ENCODE measurements at regions not wholly inside any gene's neighbourhood (a gene's known extent, or its start where the extent isn't known, plus 50 kb on each side); places are given as distances from the start of the nearest gene placed in this dataset.

GRCh38 chr9:108272349-108272899, 583.4 kb downstream of the ACTL7B start:
- intact Hi-C loops (cut with DNase I): loop anchor here in 1 of 2 donors (5.0 kb wide), 1 partner anchor 785 kb away; the partner anchor contains the start of gene KLF4
- Histone ChIP-seq H3K27ac (ENCODE audit: low read depth in 1 of 2, low read length in 2 of 2) (no peak overlapping the region), H3K4me3 (ENCODE audit: low read length in 2 of 2) (no peak overlapping the region), H3K36me3 (ENCODE audit: control insufficient read depth in 1 of 2, insufficient read depth in 2 of 2, low read length in 1 of 2) (no peaks in the 10 kb centered on the region), H3K9me3 (ENCODE audit: control insufficient read depth, low read length) (no peaks in the 10 kb centered on the region), H3K27me3 (ENCODE audit: control insufficient read depth in 1 of 2, insufficient read depth in 2 of 2, low read length in 1 of 2) (no peaks in the 10 kb centered on the region), H3K4me1 (ENCODE audit: control insufficient read depth in 1 of 2, insufficient read depth in 2 of 2, low read length in 2 of 2) (no peaks in the 10 kb centered on the region)
- WGBS, 2 donors: 65 to 71% methylated on average over 7 of the region's 7 CpGs
- peak; percentile 82 for ATAC-seq (ENCODE audit: low FRiP score)
- peak in 1 of 2 donors; percentile 65 for DNase-seq

GRCh38 chr9:108271646-108272348, 584.0 kb downstream of the ACTL7B start:
- Histone ChIP-seq H3K27ac (ENCODE audit: low read depth in 1 of 2, low read length in 2 of 2) (no peak overlapping the region), H3K27me3 (ENCODE audit: control insufficient read depth in 1 of 2, insufficient read depth in 2 of 2, low read length in 1 of 2) (no peaks in the 10 kb centered on the region), H3K36me3 (ENCODE audit: control insufficient read depth in 1 of 2, insufficient read depth in 2 of 2, low read length in 1 of 2) (no peaks in the 10 kb centered on the region), H3K9me3 (ENCODE audit: control insufficient read depth, low read length) (no peaks in the 10 kb centered on the region), H3K4me1 (ENCODE audit: control insufficient read depth in 1 of 2, insufficient read depth in 2 of 2, low read length in 2 of 2) (no peaks in the 10 kb centered on the region), H3K4me3 (ENCODE audit: low read length in 2 of 2) (no peak overlapping the region)
- intact Hi-C loops (cut with DNase I): loop anchor here in 1 of 2 donors (5.0 kb wide), 1 partner anchor 784 kb away; the partner anchor contains the start of gene KLF4
- ATAC-seq (ENCODE audit: low FRiP score): peak; percentile 46
- DNase-seq: no peak
- WGBS, 2 donors: 72 to 76% methylated on average over 5 of the region's 5 CpGs

- no peaks in the 10 kb centered on the region for H3K9me3 ChIP-seq (ENCODE audit: control insufficient read depth, low read length)
- no peaks in the 10 kb centered on the region for H3K4me1 ChIP-seq (ENCODE audit: control insufficient read depth in 1 of 2, insufficient read depth in 2 of 2, low read length in 2 of 2)
- intact Hi-C loops (cut with DNase I): loop anchor here in 1 of 2 donors (5.0 kb wide), 1 partner anchor 784 kb away; the partner anchor contains the start of gene KLF4
- WGBS, 2 donors: 94% methylated on average over 7 of the region's 7 CpGs
- H3K27ac ChIP-seq (ENCODE audit: low read depth in 1 of 2, low read length in 2 of 2): no peak overlapping the region
- no peaks in the 10 kb centered on the region for H3K27me3 ChIP-seq (ENCODE audit: control insufficient read depth in 1 of 2, insufficient read depth in 2 of 2, low read length in 1 of 2)
- H3K4me3 ChIP-seq (ENCODE audit: low read length in 2 of 2): no peak overlapping the region
- H3K36me3 ChIP-seq (ENCODE audit: control insufficient read depth in 1 of 2, insufficient read depth in 2 of 2, low read length in 1 of 2): no peaks in the 10 kb centered on the region
- ATAC-seq (ENCODE audit: low FRiP score) (no peak), DNase-seq (no peak)
Observed at GRCh38 chr9:108271236-108271635, 584.5 kb downstream of the ACTL7B start.

GRCh38 chr9:108270561-108270960, 585.2 kb downstream of the ACTL7B start:
- ATAC-seq (ENCODE audit: low FRiP score): no peak
- 98% methylated on average over 3 of the region's 3 CpGs for WGBS, 2 donors

GRCh38 chr9:108270051-108270450, 585.7 kb downstream of the ACTL7B start:
- Histone ChIP-seq H3K27ac (ENCODE audit: low read depth in 1 of 2, low read length in 2 of 2) (no peak overlapping the region), H3K9me3 (ENCODE audit: control insufficient read depth, low read length) (no peaks in the 10 kb centered on the region), H3K4me3 (ENCODE audit: low read length in 2 of 2) (no peak overlapping the region), H3K4me1 (ENCODE audit: control insufficient read depth in 1 of 2, insufficient read depth in 2 of 2, low read length in 2 of 2) (no peaks in the 10 kb centered on the region), H3K27me3 (ENCODE audit: control insufficient read depth in 1 of 2, insufficient read depth in 2 of 2, low read length in 1 of 2) (no peaks in the 10 kb centered on the region), H3K36me3 (ENCODE audit: control insufficient read depth in 1 of 2, insufficient read depth in 2 of 2, low read length in 1 of 2) (no peaks in the 10 kb centered on the region)
- intact Hi-C loops (cut with DNase I): loop anchor here in 1 of 2 donors (5.0 kb wide), 1 partner anchor 783 kb away; the partner anchor contains the start of gene KLF4
- DNase-seq: no peak
- 68 to 74% methylated on average over 1 of the region's 1 CpG for WGBS, 2 donors
- ATAC-seq (ENCODE audit: low FRiP score): no peak

More at GRCh38 chr9:108270561-108270960, 585.2 kb downstream of the ACTL7B start:
- H3K27me3 ChIP-seq (ENCODE audit: control insufficient read depth in 1 of 2, insufficient read depth in 2 of 2, low read length in 1 of 2): no peaks in the 10 kb centered on the region
- H3K4me3 ChIP-seq (ENCODE audit: low read length in 2 of 2): no peak overlapping the region
- DNase-seq: no peak
- no peaks in the 10 kb centered on the region for H3K36me3 ChIP-seq (ENCODE audit: control insufficient read depth in 1 of 2, insufficient read depth in 2 of 2, low read length in 1 of 2)
- no peaks in the 10 kb centered on the region for H3K4me1 ChIP-seq (ENCODE audit: control insufficient read depth in 1 of 2, insufficient read depth in 2 of 2, low read length in 2 of 2)
- no peaks in the 10 kb centered on the region for H3K9me3 ChIP-seq (ENCODE audit: control insufficient read depth, low read length)
- intact Hi-C loops (cut with DNase I): loop anchor here in 1 of 2 donors (5.0 kb wide), 1 partner anchor 783 kb away; the partner anchor contains the start of gene KLF4
- no peak overlapping the region for H3K27ac ChIP-seq (ENCODE audit: low read depth in 1 of 2, low read length in 2 of 2)

GRCh38 chr9:108269371-108269770, 586.4 kb downstream of the ACTL7B start:
- DNase-seq (no peak), ATAC-seq (ENCODE audit: low FRiP score) (no peak)
- H3K9me3 ChIP-seq (ENCODE audit: control insufficient read depth, low read length): no peaks in the 10 kb centered on the region
- H3K36me3 ChIP-seq (ENCODE audit: control insufficient read depth in 1 of 2, insufficient read depth in 2 of 2, low read length in 1 of 2): no peaks in the 10 kb centered on the region
- no peak overlapping the region for H3K27ac ChIP-seq (ENCODE audit: low read depth in 1 of 2, low read length in 2 of 2)
- no peaks in the 10 kb centered on the region for H3K27me3 ChIP-seq (ENCODE audit: control insufficient read depth in 1 of 2, insufficient read depth in 2 of 2, low read length in 1 of 2)
- 89 to 94% methylated on average over 1 of the region's 1 CpG for WGBS, 2 donors
- H3K4me3 ChIP-seq (ENCODE audit: low read length in 2 of 2): no peak overlapping the region
- intact Hi-C loops (cut with DNase I): no loop called here
- no peaks in the 10 kb centered on the region for H3K4me1 ChIP-seq (ENCODE audit: control insufficient read depth in 1 of 2, insufficient read depth in 2 of 2, low read length in 2 of 2)

GRCh38 chr9:108265065-108265464, 590.7 kb downstream of the ACTL7B start:
- no peak for ATAC-seq (ENCODE audit: low FRiP score)
- no peaks in the 10 kb centered on the region for H3K9me3 ChIP-seq (ENCODE audit: control insufficient read depth, low read length)
- no peaks in the 10 kb centered on the region for H3K27me3 ChIP-seq (ENCODE audit: control insufficient read depth in 1 of 2, insufficient read depth in 2 of 2, low read length in 1 of 2)
- 89 to 95% methylated on average over 1 of the region's 1 CpG for WGBS, 2 donors
- DNase-seq: no peak
- intact Hi-C loops (cut with DNase I): no loop called here
- H3K36me3 ChIP-seq (ENCODE audit: control insufficient read depth in 1 of 2, insufficient read depth in 2 of 2, low read length in 1 of 2): no peaks in the 10 kb centered on the region
- no peak overlapping the region for H3K4me3 ChIP-seq (ENCODE audit: low read length in 2 of 2)
- H3K27ac ChIP-seq (ENCODE audit: low read depth in 1 of 2, low read length in 2 of 2): no peak overlapping the region
- H3K4me1 ChIP-seq (ENCODE audit: control insufficient read depth in 1 of 2, insufficient read depth in 2 of 2, low read length in 2 of 2): no peaks in the 10 kb centered on the region

- no peak for ATAC-seq (ENCODE audit: low FRiP score)
- Histone ChIP-seq H3K4me3 (ENCODE audit: low read length in 2 of 2) (no peak overlapping the region), H3K36me3 (ENCODE audit: control insufficient read depth in 1 of 2, insufficient read depth in 2 of 2, low read length in 1 of 2) (no peaks in the 10 kb centered on the region), H3K9me3 (ENCODE audit: control insufficient read depth, low read length) (no peaks in the 10 kb centered on the region), H3K4me1 (ENCODE audit: control insufficient read depth in 1 of 2, insufficient read depth in 2 of 2, low read length in 2 of 2) (no peaks in the 10 kb centered on the region), H3K27me3 (ENCODE audit: control insufficient read depth in 1 of 2, insufficient read depth in 2 of 2, low read length in 1 of 2) (no peaks in the 10 kb centered on the region), H3K27ac (ENCODE audit: low read depth in 1 of 2, low read length in 2 of 2) (no peak overlapping the region)
- 92 to 96% methylated on average over 4 of the region's 4 CpGs for WGBS, 2 donors
- DNase-seq: no peak
- intact Hi-C loops (cut with DNase I): no loop called here
Observed at GRCh38 chr9:108264093-108264492, 591.7 kb downstream of the ACTL7B start.

- no peak overlapping the region for H3K4me3 ChIP-seq (ENCODE audit: low read length in 2 of 2)
- intact Hi-C loops (cut with DNase I): no loop called here
- no peak overlapping the region for H3K27ac ChIP-seq (ENCODE audit: low read depth in 1 of 2, low read length in 2 of 2)
- no peak for DNase-seq
- WGBS, 2 donors: 97 to 99% methylated on average over 9 of the region's 9 CpGs
- H3K27me3 ChIP-seq (ENCODE audit: control insufficient read depth in 1 of 2, insufficient read depth in 2 of 2, low read length in 1 of 2): no peaks in the 10 kb centered on the region
- H3K9me3 ChIP-seq (ENCODE audit: control insufficient read depth, low read length): no peaks in the 10 kb centered on the region
- no peaks in the 10 kb centered on the region for H3K4me1 ChIP-seq (ENCODE audit: control insufficient read depth in 1 of 2, insufficient read depth in 2 of 2, low read length in 2 of 2)
- H3K36me3 ChIP-seq (ENCODE audit: control insufficient read depth in 1 of 2, insufficient read depth in 2 of 2, low read length in 1 of 2): no peaks in the 10 kb centered on the region
- no peak for ATAC-seq (ENCODE audit: low FRiP score)
Observed at GRCh38 chr9:108262836-108263235, 593.0 kb downstream of the ACTL7B start.
